ENCODE measurements at regions not wholly inside any gene's neighbourhood (a gene's known extent, or its start where the extent isn't known, plus 50 kb on each side); places are given as distances from the start of the nearest gene placed in this dataset.
"Not testable (repeated sequence)": the region's sequence is repeated elsewhere in the genome, so short reads cannot be mapped to it uniquely, and the experiment has no call there.

GRCh38 chr2:114352988-114353387, 89.5 kb upstream of the DPP10 start:
- Histone ChIP-seq H3K36me3 (ENCODE audit: control insufficient read depth, insufficient read depth, low read length) (no peaks in the 10 kb centered on the region), H4K20me1 (ENCODE audit: control insufficient read depth, extremely low read depth, insufficient read depth, low read length) (no peaks in the 10 kb centered on the region), H3K4me3 (replicated peaks in 1 of 4; ENCODE audit: control extremely low read depth in 1 of 4, insufficient read depth in 1 of 4, low read depth in 3 of 4, low read length in 4 of 4) (no peak overlapping the region), H2AFZ (ENCODE audit: low read length) (no peak overlapping the region), H3K27me3 (ENCODE audit: control insufficient read depth, insufficient read depth, low read length) (no peaks in the 10 kb centered on the region), H3K4me1 (ENCODE audit: control insufficient read depth, extremely low read depth, insufficient read depth, low read length) (no peaks in the 10 kb centered on the region), H3K9ac (ENCODE audit: insufficient read depth, low read length) (no peak overlapping the region), H3K4me2 (ENCODE audit: extremely low read depth, insufficient read depth, low read length) (no peak overlapping the region), H3K27ac (ENCODE audit: insufficient read depth, low read length) (no peak overlapping the region), H3K9me3 (ENCODE audit: control insufficient read depth, insufficient read depth, low read depth, low read length) (no peaks in the 10 kb centered on the region), H3K79me2 (ENCODE audit: control insufficient read depth, insufficient read depth, low read length) (no peaks in the 10 kb centered on the region)
- TF ChIP-seq CTCF (conservative IDR thresholded peaks at IDR 0.05 in 1 of 2, IDR thresholded peaks at IDR 0.05 in 1 of 2; ENCODE audit: low read depth in 1 of 2, low read length in 2 of 2) (no peak), EZH2 (IDR thresholded peaks at IDR 0.05; ENCODE audit: low read length, missing control alignments) (no peak)
- DNase-seq (ENCODE audit: low read depth in 2 of 2), result no peak

- TF ChIP-seq EZH2 (IDR thresholded peaks at IDR 0.05; ENCODE audit: low read length, missing control alignments) (no peak), CTCF (conservative IDR thresholded peaks at IDR 0.05 in 1 of 2, IDR thresholded peaks at IDR 0.05 in 1 of 2; ENCODE audit: low read depth in 1 of 2, low read length in 2 of 2) (no peak)
- no peaks in the 10 kb centered on the region for H3K9me3 ChIP-seq (ENCODE audit: control insufficient read depth, insufficient read depth, low read depth, low read length)
- no peak for DNase-seq (ENCODE audit: low read depth in 2 of 2)
- H3K27ac ChIP-seq (ENCODE audit: insufficient read depth, low read length), result no peak overlapping the region
- H3K9ac ChIP-seq (ENCODE audit: insufficient read depth, low read length), result no peak overlapping the region
- no peaks in the 10 kb centered on the region for H3K79me2 ChIP-seq (ENCODE audit: control insufficient read depth, insufficient read depth, low read length)
- no peaks in the 10 kb centered on the region for H3K36me3 ChIP-seq (ENCODE audit: control insufficient read depth, insufficient read depth, low read length)
- no peaks in the 10 kb centered on the region for H4K20me1 ChIP-seq (ENCODE audit: control insufficient read depth, extremely low read depth, insufficient read depth, low read length)
- no peaks in the 10 kb centered on the region for H3K4me1 ChIP-seq (ENCODE audit: control insufficient read depth, extremely low read depth, insufficient read depth, low read length)
- no peak overlapping the region for H2AFZ ChIP-seq (ENCODE audit: low read length)
- no peak overlapping the region for H3K4me3 ChIP-seq (replicated peaks in 1 of 4; ENCODE audit: control extremely low read depth in 1 of 4, insufficient read depth in 1 of 4, low read depth in 3 of 4, low read length in 4 of 4)
- no peak overlapping the region for H3K4me2 ChIP-seq (ENCODE audit: extremely low read depth, insufficient read depth, low read length)
- no peaks in the 10 kb centered on the region for H3K27me3 ChIP-seq (ENCODE audit: control insufficient read depth, insufficient read depth, low read length)
Measured at GRCh38 chr2:114354199-114354598, 88.2 kb upstream of the DPP10 start.

- Histone ChIP-seq H4K20me1 (ENCODE audit: control insufficient read depth, extremely low read depth, insufficient read depth, low read length) (no peaks in the 10 kb centered on the region), H3K9me3 (ENCODE audit: control insufficient read depth, insufficient read depth, low read depth, low read length) (no peaks in the 10 kb centered on the region), H3K36me3 (ENCODE audit: control insufficient read depth, insufficient read depth, low read length) (no peaks in the 10 kb centered on the region), H3K4me1 (ENCODE audit: control insufficient read depth, extremely low read depth, insufficient read depth, low read length) (no peaks in the 10 kb centered on the region), H2AFZ (ENCODE audit: low read length) (no peak overlapping the region), H3K4me2 (ENCODE audit: extremely low read depth, insufficient read depth, low read length) (no peak overlapping the region), H3K9ac (ENCODE audit: insufficient read depth, low read length) (no peak overlapping the region), H3K27ac (ENCODE audit: insufficient read depth, low read length) (no peak overlapping the region), H3K4me3 (replicated peaks in 1 of 4; ENCODE audit: control extremely low read depth in 1 of 4, insufficient read depth in 1 of 4, low read depth in 3 of 4, low read length in 4 of 4) (no peak overlapping the region), H3K27me3 (ENCODE audit: control insufficient read depth, insufficient read depth, low read length) (no peaks in the 10 kb centered on the region), H3K79me2 (ENCODE audit: control insufficient read depth, insufficient read depth, low read length) (no peaks in the 10 kb centered on the region)
- TF ChIP-seq EZH2 (IDR thresholded peaks at IDR 0.05; ENCODE audit: low read length, missing control alignments) (no peak), CTCF (conservative IDR thresholded peaks at IDR 0.05 in 1 of 2, IDR thresholded peaks at IDR 0.05 in 1 of 2; ENCODE audit: low read depth in 1 of 2, low read length in 2 of 2) (no peak)
- no peak for DNase-seq (ENCODE audit: low read depth in 2 of 2)
Measured at GRCh38 chr2:114368705-114369104, 73.7 kb upstream of the DPP10 start.

GRCh38 chr2:114371721-114372120, 70.7 kb upstream of the DPP10 start:
- H3K4me2 ChIP-seq (ENCODE audit: extremely low read depth, insufficient read depth, low read length); H3K9me3 ChIP-seq (ENCODE audit: control insufficient read depth, insufficient read depth, low read depth, low read length); H3K27ac ChIP-seq (ENCODE audit: insufficient read depth, low read length); DNase-seq (ENCODE audit: low read depth in 2 of 2); H3K4me3 ChIP-seq (replicated peaks in 1 of 4; ENCODE audit: control extremely low read depth in 1 of 4, insufficient read depth in 1 of 4, low read depth in 3 of 4, low read length in 4 of 4); H3K79me2 ChIP-seq (ENCODE audit: control insufficient read depth, insufficient read depth, low read length); H3K9ac ChIP-seq (ENCODE audit: insufficient read depth, low read length); H2AFZ ChIP-seq (ENCODE audit: low read length); H3K36me3 ChIP-seq (ENCODE audit: control insufficient read depth, insufficient read depth, low read length); H3K4me1 ChIP-seq (ENCODE audit: control insufficient read depth, extremely low read depth, insufficient read depth, low read length); H4K20me1 ChIP-seq (ENCODE audit: control insufficient read depth, extremely low read depth, insufficient read depth, low read length); H3K27me3 ChIP-seq (ENCODE audit: control insufficient read depth, insufficient read depth, low read length): not testable (repeated sequence)

Data from fibroblast of lung (primary cell).